Endothelial cell of umbilical vein (primary cell): ENCODE measurements at regions not wholly inside any gene's neighbourhood (a gene's known extent, or its start where the extent isn't known, plus 50 kb on each side); places are given as distances from the start of the nearest gene placed in this dataset.

ENCODE experiments used
- BruUV-seq: library from RNA; stranded (reverse); fragments of 400-500 nt; replicated peaks from 2 replicates; lab custom pipeline; 2021; lab: Mats Ljungman, UMichigan
- CTCF ChIA-PET: fragments of 300-600, 350-600 bp; sonication (Branson Sonifier 250); formaldehyde crosslinking; loops from one replicate; lab custom pipeline; 2021; ENCODE audit warnings: antibody characterized with exemption, inconsistent platforms; lab: Charles Lee
- POLR2A ChIA-PET: fragments of 300-600, 350-600 bp; sonication (Branson Sonifier 250); formaldehyde crosslinking; loops from one replicate; lab custom pipeline; 2021; ENCODE audit warnings: antibody characterized with exemption, inconsistent platforms; lab: Charles Lee
- DNase-seq: peaks from one replicate; pipeline ENCODE4 v3.0.0-alpha.2; 2011; ENCODE audit warnings: low read depth, low spot score
- FAIRE-seq: peaks from 2 replicates; lab custom pipeline; 2011; peaks lifted over from hg19 to GRCh38; lab: Jason Lieb, UNC
- H2AFZ ChIP-seq: 2 replicates; pipeline ENCODE4 v1.6.0; 2012; ENCODE audit warnings: low read depth, low read length, control low read depth, inconsistent platforms
- H3K27ac ChIP-seq: 2 replicates; pipeline ENCODE4 v1.5.1; 2011; ENCODE audit warnings: low read depth, mild to moderate bottlenecking, control low read depth, low read length, moderate library complexity; ENCODE audit not compliant: insufficient read depth
- H3K27me3 ChIP-seq, 2 experiments: 2 replicates each; pipeline versions ENCODE4 v1.6.0 to v1.6.1; 2011; ENCODE audit warnings: low read length in 2 of 2, mixed read lengths in 1 of 2; ENCODE audit not compliant: control insufficient read depth in 2 of 2, insufficient read depth in 2 of 2
- H3K36me3 ChIP-seq, 2 experiments: 2 replicates in 1 of 2; 3 replicates in 1 of 2; pipeline ENCODE4 v1.5.1; 2011; ENCODE audit warnings: low read length in 2 of 2, mild to moderate bottlenecking in 1 of 2, moderate library complexity in 1 of 2; ENCODE audit not compliant: control insufficient read depth in 2 of 2, insufficient read depth in 2 of 2; ENCODE audit errors: extremely low read depth in 1 of 2
- H3K4me1 ChIP-seq: 3 replicates; pipeline ENCODE4 v1.5.1; 2011; ENCODE audit warnings: mild to moderate bottlenecking, low read length; ENCODE audit not compliant: control insufficient read depth, insufficient read depth; ENCODE audit errors: extremely low read depth
- H3K4me2 ChIP-seq: 2 replicates; pipeline ENCODE4 v1.6.1; 2011; ENCODE audit warnings: low read length, control low read depth, mixed read lengths; ENCODE audit not compliant: insufficient read depth
- H3K4me3 ChIP-seq, 3 experiments: fragments of 200-600 bp in 1 of 3; sonication (generic), shearing (Covaris generic) in 1 of 3; replicated peaks in 1 of 3; 2 replicates each; pipeline ENCODE4 v1.5.1; 2011 to 2016; ENCODE audit warnings: control low read depth in 3 of 3, low read length in 3 of 3, mild to moderate bottlenecking in 2 of 3, inconsistent platforms in 1 of 3, low read depth in 1 of 3, moderate library complexity in 1 of 3; ENCODE audit not compliant: insufficient read depth in 1 of 3
- H3K79me2 ChIP-seq: 2 replicates; pipeline ENCODE4 v1.6.0; 2012; ENCODE audit warnings: low read length, inconsistent platforms; ENCODE audit not compliant: control insufficient read depth, insufficient read depth
- H3K9ac ChIP-seq: replicated peaks from 2 replicates; pipeline ENCODE3; 2011; ENCODE audit warnings: low read length, control low read depth; ENCODE audit not compliant: insufficient read depth; ENCODE audit errors: extremely low read depth
- H3K9me1 ChIP-seq: replicated peaks from 3 replicates; pipeline ENCODE4 v1.6.0; 2011; ENCODE audit warnings: mild to moderate bottlenecking, low read length; ENCODE audit not compliant: control insufficient read depth, insufficient read depth; ENCODE audit errors: extremely low read depth
- H3K9me3 ChIP-seq: replicated peaks from 2 replicates; pipeline ENCODE4 v1.5.1; 2012; ENCODE audit warnings: low read length, inconsistent platforms; ENCODE audit not compliant: control insufficient read depth, insufficient read depth
- H4K20me1 ChIP-seq: replicated peaks from 2 replicates; pipeline ENCODE3; 2011; ENCODE audit warnings: mild to moderate bottlenecking, low read length; ENCODE audit not compliant: control insufficient read depth, insufficient read depth; ENCODE audit errors: extremely low read depth
- FOS ChIP-seq: IDR thresholded peaks from 2 replicates; pipeline ENCODE4 v1.6.1; 2011; ENCODE audit warnings: mild to moderate bottlenecking, low read length, moderate library complexity, borderline replicate concordance; ENCODE audit not compliant: insufficient read depth
- JUN ChIP-seq: IDR thresholded peaks from 2 replicates; pipeline ENCODE4 v1.6.1; 2011; ENCODE audit warnings: borderline replicate concordance, low read depth; ENCODE audit not compliant: insufficient read length, insufficient read depth
- MAX ChIP-seq: IDR thresholded peaks from 2 replicates; pipeline ENCODE4 v1.6.1; 2011; ENCODE audit not compliant: insufficient read depth, insufficient read length
- POLR2A ChIP-seq: IDR thresholded peaks from 2 replicates; pipeline ENCODE4 v1.6.1; 2012; ENCODE audit warnings: low read depth, mild to moderate bottlenecking, control low read depth, low read length
- POLR2AphosphoS5 ChIP-seq: IDR thresholded peaks from 2 replicates; pipeline ENCODE4 v1.6.1; 2012; ENCODE audit warnings: low read depth, mild to moderate bottlenecking, control low read depth, low read length, moderate library complexity; ENCODE audit not compliant: insufficient read depth
- dilution Hi-C: fragments of 300-500 bp; cut with MboI; formaldehyde crosslinking; loops from one replicate; pipeline ENCODE4 v1.15.0; 2019; ENCODE audit warnings: low sequenced_read_pairs; ENCODE audit not compliant: extremely low pct_ligation_motif_present
- intact Hi-C: fragments of 100-400 bp; cut with micrococcal nuclease; formaldehyde crosslinking; loops from one replicate; pipeline ENCODE4 v1.10.0; 2022

GRCh38 chr3:105006164-105006563 is 360.5 kb upstream of the ALCAM start:
- intact Hi-C loops (no loop called here), dilution Hi-C loops (no loop called here)
- CTCF ChIA-PET = interaction anchor here (1.3 kb wide), 1 partner anchor 361 kb away, joined by 3 read pairs; the partner anchor contains the start of gene ALCAM

GRCh38 chr3:105013657-105014056 is 353.1 kb upstream of the ALCAM start:
- CTCF ChIA-PET = no interaction called here

More at GRCh38 chr3:105006164-105006563, 360.5 kb upstream of the ALCAM start:
- Histone ChIP-seq H3K9me3 (no peaks in the 10 kb centered on the region), H3K4me3 (no peak overlapping the region), H4K20me1 (no peaks in the 10 kb centered on the region), H3K27me3 (no peaks in the 10 kb centered on the region), H3K9ac (no peak overlapping the region), H3K9me1 (no peaks in the 10 kb centered on the region), H2AFZ (no peak overlapping the region), H3K79me2 (no peaks in the 10 kb centered on the region), H3K4me1 (no peaks in the 10 kb centered on the region), H3K4me2 (no peak overlapping the region), H3K36me3 (no peaks in the 10 kb centered on the region), H3K27ac (no peak overlapping the region)
- DNase-seq (no peak), FAIRE-seq (no peak)
- POLR2A ChIA-PET = no interaction called here
- TF ChIP-seq JUN = no peak
- no peak for TF ChIP-seq FOS
- no peak for TF ChIP-seq MAX
- no TSS peak for BruUV-seq

More at GRCh38 chr3:105013657-105014056, 353.1 kb upstream of the ALCAM start:
- FAIRE-seq = no peak
- no peak for TF ChIP-seq MAX
- no peak for TF ChIP-seq JUN
- TF ChIP-seq POLR2A = no peak
- no peak for TF ChIP-seq POLR2AphosphoS5
- dilution Hi-C loops (no loop called here), intact Hi-C loops (no loop called here)
- Histone ChIP-seq H3K27ac (no peak overlapping the region), H3K27me3 (no peaks in the 10 kb centered on the region), H2AFZ (no peak overlapping the region), H3K9ac (no peak overlapping the region), H3K4me2 (no peak overlapping the region), H3K36me3 (no peaks in the 10 kb centered on the region), H3K4me3 (no peak overlapping the region), H4K20me1 (no peaks in the 10 kb centered on the region), H3K4me1 (no peaks in the 10 kb centered on the region), H3K9me3 (no peaks in the 10 kb centered on the region), H3K9me1 (no peaks in the 10 kb centered on the region), H3K79me2 (no peaks in the 10 kb centered on the region)
- POLR2A ChIA-PET = no interaction called here
- no peak for DNase-seq
- BruUV-seq = no TSS peak
